GM12865 (cell line): ENCODE measurements at regions not wholly inside any gene's neighbourhood (a gene's known extent, or its start where the extent isn't known, plus 50 kb on each side); places are given as distances from the start of the nearest gene placed in this dataset.

ENCODE experiments used
- DNase-seq: peaks from one replicate; pipeline ENCODE4 v3.0.0; 2010; ENCODE audit warnings: low read depth
- H3K4me3 ChIP-seq: 2 replicates; pipeline ENCODE4 v1.5.1; 2011; ENCODE audit warnings: mild to moderate bottlenecking, low read depth, low read length, control low read depth
- TF ChIP-seq, protein P1 (sequence below): IDR thresholded peaks from 2 replicates; pipeline ENCODE4 v1.5.1; 2011; ENCODE audit warnings: low read length, control low read depth, low read depth, inconsistent platforms; ENCODE audit not compliant: insufficient read depth; ENCODE audit errors: missing control alignments

- DNase-seq = no peak
- H3K4me3 ChIP-seq = no peak overlapping the region
- TF ChIP-seq, protein P1, sequence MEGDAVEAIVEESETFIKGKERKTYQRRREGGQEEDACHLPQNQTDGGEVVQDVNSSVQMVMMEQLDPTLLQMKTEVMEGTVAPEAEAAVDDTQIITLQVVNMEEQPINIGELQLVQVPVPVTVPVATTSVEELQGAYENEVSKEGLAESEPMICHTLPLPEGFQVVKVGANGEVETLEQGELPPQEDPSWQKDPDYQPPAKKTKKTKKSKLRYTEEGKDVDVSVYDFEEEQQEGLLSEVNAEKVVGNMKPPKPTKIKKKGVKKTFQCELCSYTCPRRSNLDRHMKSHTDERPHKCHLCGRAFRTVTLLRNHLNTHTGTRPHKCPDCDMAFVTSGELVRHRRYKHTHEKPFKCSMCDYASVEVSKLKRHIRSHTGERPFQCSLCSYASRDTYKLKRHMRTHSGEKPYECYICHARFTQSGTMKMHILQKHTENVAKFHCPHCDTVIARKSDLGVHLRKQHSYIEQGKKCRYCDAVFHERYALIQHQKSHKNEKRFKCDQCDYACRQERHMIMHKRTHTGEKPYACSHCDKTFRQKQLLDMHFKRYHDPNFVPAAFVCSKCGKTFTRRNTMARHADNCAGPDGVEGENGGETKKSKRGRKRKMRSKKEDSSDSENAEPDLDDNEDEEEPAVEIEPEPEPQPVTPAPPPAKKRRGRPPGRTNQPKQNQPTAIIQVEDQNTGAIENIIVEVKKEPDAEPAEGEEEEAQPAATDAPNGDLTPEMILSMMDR = no peak
These were observed 164.8 kb upstream of the CDK1 start for GRCh38 chr10:60613434-60613833.

DNA sequence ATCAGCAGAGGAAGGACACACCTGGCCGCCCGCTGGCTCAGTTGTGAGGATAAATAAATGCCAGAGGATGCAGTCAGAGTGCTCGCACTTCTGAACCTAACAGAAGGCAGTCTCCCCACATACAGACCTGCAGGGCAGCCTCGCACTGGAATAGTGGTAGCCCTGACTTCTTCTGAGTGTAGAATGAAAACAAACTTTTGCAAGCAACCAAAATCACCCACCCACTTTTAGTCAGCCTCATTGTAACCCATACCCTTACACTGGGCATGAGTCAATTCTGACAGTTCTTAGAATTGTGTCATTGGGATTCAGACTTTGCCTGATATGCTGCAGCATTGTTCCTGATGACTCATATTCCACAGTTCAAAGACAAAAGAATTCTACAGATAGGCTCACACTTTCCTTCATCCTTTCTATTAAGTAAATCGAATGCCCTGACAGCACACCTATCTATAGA, 167.0 kb upstream of the CDK1 start:
- no peak overlapping the region for H3K4me3 ChIP-seq
- no peak for DNase-seq
- TF ChIP-seq, protein P1 = no peak

- H3K4me3 ChIP-seq = no peak overlapping the region
- TF ChIP-seq, protein P1 = no peak
- DNase-seq = no peak
These were observed 170.9 kb upstream of the CDK1 start for GRCh38 chr10:60607372-60607771.

- DNase-seq = no peak
- TF ChIP-seq, protein P1 = no peak
- no peak overlapping the region for H3K4me3 ChIP-seq
These were observed 171.8 kb upstream of the CDK1 start for GRCh38 chr10:60606343-60607080.

- TF ChIP-seq, protein P1 = no peak
- no peak overlapping the region for H3K4me3 ChIP-seq
- no peak for DNase-seq
These were observed 172.8 kb upstream of the CDK1 start for GRCh38 chr10:60605476-60605875.

GRCh38 chr10:60604342-60604741, 173.9 kb upstream of the CDK1 start:
- H3K4me3 ChIP-seq = no peak overlapping the region
- TF ChIP-seq, protein P1 = no peak
- DNase-seq = no peak

GRCh38 chr10:60597513-60597912, 180.8 kb upstream of the CDK1 start:
- no peak for DNase-seq
- no peak overlapping the region for H3K4me3 ChIP-seq
- TF ChIP-seq, protein P1 = no peak
